Right lobe of liver (tissue), 4 donors: ENCODE measurements at regions not wholly inside any gene's neighbourhood (a gene's known extent, or its start where the extent isn't known, plus 50 kb on each side); places are given as distances from the start of the nearest gene placed in this dataset.

Experiments
- CTCF ChIP-seq, 4 donors: fragments of 200-600 bp in 3 of 4; fragments of 450-650 bp in 1 of 4; IDR thresholded peaks; one replicate each; pipeline versions ENCODE4 v1.5.1 to v1.8.0; 2016 to 2022; ENCODE audit warnings: antibody characterized with exemption in 4 of 4, mild to moderate bottlenecking in 2 of 4
- POLR2A ChIP-seq: fragments of 450-650 bp; IDR thresholded peaks from one replicate; pipeline ENCODE4 v1.6.1; 2017; ENCODE audit warnings: antibody characterized with exemption, mild to moderate bottlenecking
- donor health status: DM: no; HTN: no; CAD: no.
- donor health status: DM: no; HTN: no; CAD: no.
- donor health status: DM: no; HTN: yes; CAD: no.

GRCh38 chr4:11326021-11326420 is 102.7 kb downstream of the HS3ST1 start:
- no peak for TF ChIP-seq CTCF (IDR thresholded peaks at IDR 0.05)
- TF ChIP-seq POLR2A = no peak
